ENCODE measurements at regions not wholly inside any gene's neighbourhood (a gene's known extent, or its start where the extent isn't known, plus 50 kb on each side); places are given as distances from the start of the nearest gene placed in this dataset.

DNA sequence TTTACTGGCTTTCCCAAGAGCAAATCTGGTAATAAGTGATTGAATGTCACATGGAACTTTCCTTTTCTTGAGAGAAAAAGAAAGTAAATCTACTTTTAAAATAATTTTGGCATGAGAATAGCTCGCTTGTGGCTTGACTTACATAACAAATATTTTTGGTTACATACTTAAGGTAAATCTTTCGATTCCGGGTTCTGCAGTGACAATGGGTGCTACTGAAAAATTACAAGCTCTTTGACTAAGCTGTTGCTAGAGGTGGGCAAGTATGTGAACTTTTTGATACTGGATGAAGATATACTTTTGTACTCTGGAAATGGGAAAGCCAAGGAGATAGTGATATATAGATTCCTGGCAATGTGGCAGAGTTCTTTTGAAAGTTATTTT lies 51.9 kb upstream of the OTOL1 start:
- no peak for DNase-seq
- Mint-ChIP-seq H3K27ac (no peak overlapping the region), H3K4me1 (no peaks in the 10 kb centered on the region), H3K4me3 (no peak overlapping the region), H3K9me3 (peaks cover 0 to 8% (median 4%) of the 10 kb centered on the region in 8 donors), H3K36me3 (no peaks in the 10 kb centered on the region), H3K27me3 (peaks cover 1 to 3% of the 10 kb centered on the region in 2 donors)
- H3K27me3 ChIP-seq (ENCODE audit: insufficient read depth, low read length): no peaks in the 10 kb centered on the region
- H3K4me3 ChIP-seq (ENCODE audit: low read length in 2 of 2): no peak overlapping the region
- H3K4me1 ChIP-seq (ENCODE audit: insufficient read depth, low read length): no peaks in the 10 kb centered on the region
- H3K9me3 ChIP-seq (ENCODE audit: control insufficient read depth in 1 of 2, low read length in 2 of 2): no peaks in the 10 kb centered on the region
- ChIA-PET POLR2A (ENCODE audit: partially characterized antibody) (no interaction called here), CTCF (ENCODE audit: partially characterized antibody) (no interaction called here)
- H3K36me3 ChIP-seq (ENCODE audit: insufficient read depth, low read length): no peaks in the 10 kb centered on the region
- no peak overlapping the region for H3K27ac ChIP-seq (ENCODE audit: low read depth, low read length)
- intact Hi-C loops (cut with micrococcal nuclease): no loop called here

DNA sequence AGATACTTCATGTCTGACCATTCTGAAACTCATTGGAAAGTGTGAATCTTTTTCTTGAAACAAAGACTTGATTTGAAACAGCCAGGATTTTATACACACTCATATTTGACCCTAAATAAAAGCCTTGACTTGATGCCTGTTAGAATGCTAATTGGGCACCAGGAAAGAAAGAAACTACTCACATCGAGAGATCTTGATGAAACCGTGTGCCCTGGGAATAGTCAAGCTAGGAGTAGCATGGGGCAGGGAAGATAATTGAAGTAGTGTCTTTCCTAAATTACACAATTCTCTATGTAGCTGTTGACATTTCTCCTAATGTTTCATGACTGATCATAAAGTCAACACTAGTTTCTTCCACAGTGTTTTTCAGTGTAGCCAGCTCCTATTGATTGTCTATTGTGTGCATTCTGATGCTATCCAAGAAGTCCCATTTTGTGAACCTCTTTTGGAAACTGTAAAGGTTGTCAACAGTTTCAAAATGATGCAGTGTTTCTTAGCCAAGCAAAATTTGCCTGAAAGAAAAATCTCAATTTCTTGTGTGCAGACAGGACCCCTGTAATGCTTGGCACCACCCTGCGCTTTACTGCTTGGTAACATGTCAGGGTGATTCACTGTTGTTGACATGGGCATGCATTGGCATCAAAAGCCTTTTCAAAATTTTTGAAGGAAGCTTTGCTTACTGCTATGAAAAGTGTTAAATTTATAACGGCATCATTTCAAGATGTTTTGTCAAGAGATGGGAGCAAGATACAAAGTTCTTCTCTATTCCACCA lies 52.5 kb upstream of the OTOL1 start:
- Mint-ChIP-seq H3K36me3 (no peaks in the 10 kb centered on the region), H3K27me3 (peaks cover 1 to 3% of the 10 kb centered on the region in 2 donors), H3K4me1 (no peaks in the 10 kb centered on the region), H3K4me3 (no peak overlapping the region), H3K9me3 (peaks cover 0 to 8% (median 3%) of the 10 kb centered on the region in 8 donors), H3K27ac (no peak overlapping the region)
- H3K4me3 ChIP-seq (ENCODE audit: low read length in 2 of 2): no peak overlapping the region
- H3K4me1 ChIP-seq (ENCODE audit: insufficient read depth, low read length): no peaks in the 10 kb centered on the region
- H3K27ac ChIP-seq (ENCODE audit: low read depth, low read length): no peak overlapping the region
- DNase-seq: no peak
- POLR2A ChIA-PET (ENCODE audit: partially characterized antibody): no interaction called here
- intact Hi-C loops (cut with micrococcal nuclease): no loop called here
- H3K27me3 ChIP-seq (ENCODE audit: insufficient read depth, low read length): no peaks in the 10 kb centered on the region
- no peaks in the 10 kb centered on the region for H3K9me3 ChIP-seq (ENCODE audit: control insufficient read depth in 1 of 2, low read length in 2 of 2)
- CTCF ChIA-PET (ENCODE audit: partially characterized antibody): no interaction called here
- H3K36me3 ChIP-seq (ENCODE audit: insufficient read depth, low read length): no peaks in the 10 kb centered on the region

DNA sequence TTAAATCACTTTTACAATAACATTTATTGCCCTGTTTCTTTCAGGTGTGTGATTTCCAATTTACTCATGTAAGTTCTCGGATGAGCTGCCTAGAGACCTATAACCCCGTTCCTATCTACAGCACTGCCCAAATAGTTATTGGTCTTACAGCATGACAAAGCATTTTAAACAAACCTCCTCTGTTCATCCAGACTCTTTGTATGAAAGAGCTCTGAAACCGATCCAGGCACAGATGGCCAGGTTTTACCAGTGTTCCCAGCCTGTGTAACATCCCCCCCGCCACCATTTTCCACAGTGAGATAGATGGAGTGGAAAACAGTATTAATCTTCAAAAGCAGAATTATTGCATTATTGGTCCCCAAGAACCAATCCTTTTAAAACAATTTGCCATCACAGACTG lies 59.0 kb upstream of the SPTSSB start:
- no peaks in the 10 kb centered on the region for H3K36me3 Mint-ChIP-seq
- peaks cover 6 to 11% (median 9%) of the 10 kb centered on the region in 4 donors for H3K4me1 Mint-ChIP-seq
- Histone ChIP-seq H3K27ac (ENCODE audit: low read depth, low read length) (no peak overlapping the region), H3K27me3 (ENCODE audit: insufficient read depth, low read length) (no peaks in the 10 kb centered on the region), H3K9me3 (ENCODE audit: control insufficient read depth in 1 of 2, low read length in 2 of 2) (no peaks in the 10 kb centered on the region), H3K4me1 (ENCODE audit: insufficient read depth, low read length) (peaks cover 8% of the 10 kb centered on the region), H3K36me3 (ENCODE audit: insufficient read depth, low read length) (no peaks in the 10 kb centered on the region), H3K4me3 (ENCODE audit: low read length in 2 of 2) (no peak overlapping the region)
- peaks cover 5 to 12% of the 10 kb centered on the region in 2 donors for H3K27me3 Mint-ChIP-seq
- POLR2A ChIA-PET (ENCODE audit: partially characterized antibody): no interaction called here
- peaks cover 0 to under 1% (median 0%) of the 10 kb centered on the region in 8 donors for H3K9me3 Mint-ChIP-seq
- no peak for DNase-seq
- intact Hi-C loops (cut with micrococcal nuclease): no loop called here
- no peak overlapping the region for H3K4me3 Mint-ChIP-seq
- CTCF ChIA-PET (ENCODE audit: partially characterized antibody): interaction anchor here (1.7 kb wide), 1 partner anchor 156 kb away, joined by 3 read pairs; no protein-coding TSS in a partner anchor
- H3K27ac Mint-ChIP-seq: no peak overlapping the region

DNA sequence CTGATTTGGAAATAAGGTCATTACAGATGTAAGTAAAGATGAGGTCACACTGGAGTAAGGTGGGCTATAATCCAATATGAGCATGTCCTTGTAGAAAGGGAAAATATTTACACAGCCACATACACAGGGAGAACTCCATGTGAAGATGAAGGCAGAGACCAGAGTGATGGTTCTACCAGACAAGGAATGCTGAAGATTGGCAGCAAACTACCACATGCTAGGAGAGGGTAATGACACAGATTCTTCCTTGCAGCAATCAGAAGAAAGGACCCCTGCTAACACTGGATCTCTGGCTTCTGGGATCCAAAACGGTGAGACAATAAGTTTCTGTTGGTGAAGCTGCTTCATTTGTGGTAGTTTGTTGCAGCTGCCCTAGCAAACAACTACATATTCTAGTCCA lies 56.0 kb upstream of the SPTSSB start:
- no peaks in the 10 kb centered on the region for H3K27me3 ChIP-seq (ENCODE audit: insufficient read depth, low read length)
- H3K4me1 ChIP-seq (ENCODE audit: insufficient read depth, low read length): peaks cover 8% of the 10 kb centered on the region
- no peak for DNase-seq
- H3K4me3 ChIP-seq (ENCODE audit: low read length in 2 of 2): no peak overlapping the region
- no peaks in the 10 kb centered on the region for H3K9me3 ChIP-seq (ENCODE audit: control insufficient read depth in 1 of 2, low read length in 2 of 2)
- Mint-ChIP-seq H3K9me3 (no peaks in the 10 kb centered on the region), H3K27me3 (peaks cover 3 to 4% of the 10 kb centered on the region in 2 donors), H3K36me3 (no peaks in the 10 kb centered on the region), H3K4me1 (peaks cover 6 to 11% (median 9%) of the 10 kb centered on the region in 4 donors), H3K27ac (no peak overlapping the region), H3K4me3 (no peak overlapping the region)
- POLR2A ChIA-PET (ENCODE audit: partially characterized antibody): no interaction called here
- intact Hi-C loops (cut with micrococcal nuclease): no loop called here
- H3K36me3 ChIP-seq (ENCODE audit: insufficient read depth, low read length): no peaks in the 10 kb centered on the region
- H3K27ac ChIP-seq (ENCODE audit: low read depth, low read length): no peak overlapping the region
- CTCF ChIA-PET (ENCODE audit: partially characterized antibody): no interaction called here

DNA sequence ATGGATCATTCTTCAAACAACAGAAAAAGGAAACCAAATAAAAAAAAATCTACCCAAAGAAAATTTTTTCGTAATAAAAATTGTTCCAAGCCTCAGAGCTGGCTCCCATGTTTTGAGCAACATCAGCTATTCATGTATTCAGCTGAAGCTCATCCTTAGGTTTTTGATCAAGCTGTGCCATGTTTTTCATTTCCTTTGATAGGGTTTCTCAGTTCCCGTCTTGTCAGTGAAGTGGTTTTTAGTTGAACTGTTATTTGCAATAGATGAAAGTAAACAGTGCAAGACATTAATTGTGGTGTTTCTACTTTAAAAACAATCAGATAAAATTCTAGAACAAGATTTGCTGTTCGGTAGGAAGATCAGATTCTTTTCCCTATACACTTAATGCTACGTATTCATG lies 55.4 kb upstream of the SPTSSB start:
- H3K27ac ChIP-seq (ENCODE audit: low read depth, low read length): no peak overlapping the region
- Mint-ChIP-seq H3K27ac (peak overlapping the region in 2 of 7 donors; percentile 17 to 34), H3K9me3 (no peaks in the 10 kb centered on the region), H3K4me3 (no peak overlapping the region), H3K4me1 (peaks cover 6 to 11% (median 9%) of the 10 kb centered on the region in 4 donors), H3K27me3 (no peaks in the 10 kb centered on the region), H3K36me3 (no peaks in the 10 kb centered on the region)
- no peaks in the 10 kb centered on the region for H3K27me3 ChIP-seq (ENCODE audit: insufficient read depth, low read length)
- no peak for DNase-seq
- ChIA-PET POLR2A (ENCODE audit: partially characterized antibody) (interaction anchor here (0.6 kb wide), 1 partner anchor 167 kb away, joined by 4 read pairs; no protein-coding TSS in a partner anchor), CTCF (ENCODE audit: partially characterized antibody) (interaction anchor here (0.9 kb wide), 1 partner anchor 166 kb away, joined by 3 read pairs; no protein-coding TSS in a partner anchor)
- H3K9me3 ChIP-seq (ENCODE audit: control insufficient read depth in 1 of 2, low read length in 2 of 2): no peaks in the 10 kb centered on the region
- H3K4me1 ChIP-seq (ENCODE audit: insufficient read depth, low read length): peaks cover 8% of the 10 kb centered on the region
- no peaks in the 10 kb centered on the region for H3K36me3 ChIP-seq (ENCODE audit: insufficient read depth, low read length)
- no peak overlapping the region for H3K4me3 ChIP-seq (ENCODE audit: low read length in 2 of 2)
- intact Hi-C loops (cut with micrococcal nuclease): no loop called here

DNA sequence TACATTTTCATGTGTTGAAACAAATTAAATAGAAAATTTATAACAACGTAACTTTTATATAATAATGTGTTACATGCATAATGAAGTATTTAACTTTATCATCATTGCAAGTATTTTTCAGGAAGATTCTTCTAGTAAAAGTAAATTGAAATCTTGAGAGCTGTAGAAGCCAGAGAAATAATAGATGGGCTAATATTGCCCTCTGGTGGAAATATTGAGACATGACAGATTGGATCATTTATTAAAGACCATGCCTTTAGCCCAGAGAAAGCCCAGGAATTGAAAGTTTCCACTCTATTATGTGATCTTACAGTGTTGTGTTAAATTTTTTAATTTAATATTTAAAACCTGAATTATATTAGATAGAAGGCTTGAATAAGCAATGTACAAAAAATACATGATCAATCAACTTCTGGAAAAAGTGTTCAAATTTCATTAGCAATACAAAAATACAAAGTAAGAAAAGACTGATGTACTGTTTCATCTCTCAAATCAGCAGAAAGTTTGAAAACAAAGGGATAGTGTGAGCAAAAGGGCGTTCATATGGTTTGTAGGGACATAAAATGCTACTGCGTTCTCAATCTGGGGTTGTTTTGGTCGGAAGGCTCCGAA lies 52.7 kb upstream of the SPTSSB start:
- Mint-ChIP-seq H3K27me3 (no peaks in the 10 kb centered on the region), H3K4me3 (no peak overlapping the region), H3K36me3 (no peaks in the 10 kb centered on the region), H3K9me3 (no peaks in the 10 kb centered on the region), H3K4me1 (peaks cover 6 to 11% (median 9%) of the 10 kb centered on the region in 4 donors), H3K27ac (no peak overlapping the region)
- intact Hi-C loops (cut with micrococcal nuclease): loop anchor here (1.0 to 5.0 kb wide), 5 partner anchors 151 to 737 kb away; no protein-coding TSS in a partner anchor
- CTCF ChIA-PET (ENCODE audit: partially characterized antibody): interaction anchor here (1.4 to 4.8 kb wide), 3 partner anchors 148 to 718 kb away, joined by 3 to 54 read pairs (median 20); no protein-coding TSS in a partner anchor
- Histone ChIP-seq H3K27me3 (ENCODE audit: insufficient read depth, low read length) (no peaks in the 10 kb centered on the region), H3K9me3 (ENCODE audit: control insufficient read depth in 1 of 2, low read length in 2 of 2) (no peaks in the 10 kb centered on the region), H3K36me3 (ENCODE audit: insufficient read depth, low read length) (no peaks in the 10 kb centered on the region), H3K27ac (ENCODE audit: low read depth, low read length) (no peak overlapping the region), H3K4me1 (ENCODE audit: insufficient read depth, low read length) (peaks cover 8% of the 10 kb centered on the region), H3K4me3 (ENCODE audit: low read length in 2 of 2) (no peak overlapping the region)
- POLR2A ChIA-PET (ENCODE audit: partially characterized antibody): no interaction called here
- peak in 4 of 5 donors; percentile 45 to 50 (median 48) for DNase-seq

DNA sequence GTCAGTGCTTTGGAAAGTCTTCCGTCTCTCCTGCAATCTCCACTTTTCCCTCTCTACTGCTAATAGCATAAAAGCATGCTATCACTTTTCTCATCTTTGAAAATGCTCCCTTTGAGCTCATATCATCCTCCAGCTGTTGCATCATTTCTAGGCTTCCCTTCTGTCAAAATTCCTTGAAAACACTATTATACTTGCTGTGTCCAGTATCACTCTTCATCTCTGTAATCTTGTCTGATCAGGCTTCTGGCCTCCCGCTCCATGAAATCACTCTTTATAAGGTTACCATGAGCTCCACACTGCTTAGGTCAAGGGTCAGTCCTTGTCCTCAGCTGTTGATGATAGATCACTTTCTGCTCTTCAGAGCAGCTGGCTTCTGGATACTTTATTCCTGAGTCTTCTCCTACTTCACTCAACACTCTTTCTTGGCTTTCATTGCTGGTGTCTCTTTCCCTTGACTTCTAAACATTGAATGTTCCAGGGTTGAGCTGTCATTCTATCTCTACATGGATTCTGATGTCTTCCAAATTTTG lies 50.9 kb upstream of the SPTSSB start:
- Mint-ChIP-seq H3K4me3 (no peak overlapping the region), H3K27ac (no peak overlapping the region), H3K4me1 (peaks cover 5 to 10% (median 8%) of the 10 kb centered on the region in 4 donors), H3K9me3 (peaks cover 0 to 2% (median 0%) of the 10 kb centered on the region in 8 donors), H3K36me3 (no peaks in the 10 kb centered on the region), H3K27me3 (no peaks in the 10 kb centered on the region)
- CTCF ChIA-PET (ENCODE audit: partially characterized antibody): interaction anchor here (0.6 to 4.8 kb wide), 12 partner anchors 10 to 736 kb away, joined by 3 to 54 read pairs (median 6); no protein-coding TSS in a partner anchor
- H3K9me3 ChIP-seq (ENCODE audit: control insufficient read depth in 1 of 2, low read length in 2 of 2): no peaks in the 10 kb centered on the region
- peaks cover 8% of the 10 kb centered on the region for H3K4me1 ChIP-seq (ENCODE audit: insufficient read depth, low read length)
- DNase-seq: no peak
- no peak overlapping the region for H3K4me3 ChIP-seq (ENCODE audit: low read length in 2 of 2)
- POLR2A ChIA-PET (ENCODE audit: partially characterized antibody): no interaction called here
- intact Hi-C loops (cut with micrococcal nuclease): loop anchor here (5.0 kb wide), 1 partner anchor 735 kb away; no protein-coding TSS in a partner anchor
- H3K27me3 ChIP-seq (ENCODE audit: insufficient read depth, low read length): no peaks in the 10 kb centered on the region
- no peaks in the 10 kb centered on the region for H3K36me3 ChIP-seq (ENCODE audit: insufficient read depth, low read length)
- H3K27ac ChIP-seq (ENCODE audit: low read depth, low read length): no peak overlapping the region

Data from CD4-positive, alpha-beta memory T cell (primary cell).